ENCODE measurements at regions not wholly inside any gene's neighbourhood (a gene's known extent, or its start where the extent isn't known, plus 50 kb on each side); places are given as distances from the start of the nearest gene placed in this dataset.

DNA sequence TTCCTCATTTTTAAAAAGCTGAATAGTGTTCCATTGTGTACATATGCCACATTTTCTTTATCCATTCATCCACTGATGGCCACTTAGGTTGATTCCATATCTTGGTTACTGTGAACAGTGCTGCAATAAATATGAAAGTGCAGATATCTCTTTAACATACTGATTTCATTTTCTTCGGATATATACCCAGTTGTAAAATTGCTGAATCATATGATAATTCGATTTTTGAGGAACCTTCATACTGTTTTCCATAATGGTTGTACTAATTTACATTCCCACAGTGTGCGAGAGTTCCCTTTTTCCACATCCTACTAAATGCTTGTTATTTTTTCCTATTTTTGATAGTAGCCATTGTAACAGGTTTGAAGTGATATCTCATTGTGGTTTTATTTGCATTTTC is 263.2 kb downstream of the STK31 start:
- no peak for DNase-seq (ENCODE audit: low read depth, low spot score)
- H3K4me3 ChIP-seq (ENCODE audit: low read depth, low read length), result no peak overlapping the region
- in situ Hi-C loops (cut with HindIII; ENCODE audit: low sequenced_read_pairs), result no loop called here
- TF ChIP-seq, protein P1, sequence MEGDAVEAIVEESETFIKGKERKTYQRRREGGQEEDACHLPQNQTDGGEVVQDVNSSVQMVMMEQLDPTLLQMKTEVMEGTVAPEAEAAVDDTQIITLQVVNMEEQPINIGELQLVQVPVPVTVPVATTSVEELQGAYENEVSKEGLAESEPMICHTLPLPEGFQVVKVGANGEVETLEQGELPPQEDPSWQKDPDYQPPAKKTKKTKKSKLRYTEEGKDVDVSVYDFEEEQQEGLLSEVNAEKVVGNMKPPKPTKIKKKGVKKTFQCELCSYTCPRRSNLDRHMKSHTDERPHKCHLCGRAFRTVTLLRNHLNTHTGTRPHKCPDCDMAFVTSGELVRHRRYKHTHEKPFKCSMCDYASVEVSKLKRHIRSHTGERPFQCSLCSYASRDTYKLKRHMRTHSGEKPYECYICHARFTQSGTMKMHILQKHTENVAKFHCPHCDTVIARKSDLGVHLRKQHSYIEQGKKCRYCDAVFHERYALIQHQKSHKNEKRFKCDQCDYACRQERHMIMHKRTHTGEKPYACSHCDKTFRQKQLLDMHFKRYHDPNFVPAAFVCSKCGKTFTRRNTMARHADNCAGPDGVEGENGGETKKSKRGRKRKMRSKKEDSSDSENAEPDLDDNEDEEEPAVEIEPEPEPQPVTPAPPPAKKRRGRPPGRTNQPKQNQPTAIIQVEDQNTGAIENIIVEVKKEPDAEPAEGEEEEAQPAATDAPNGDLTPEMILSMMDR (IDR thresholded peaks at IDR 0.05; ENCODE audit: low read depth, low read length), result no peak

DNA sequence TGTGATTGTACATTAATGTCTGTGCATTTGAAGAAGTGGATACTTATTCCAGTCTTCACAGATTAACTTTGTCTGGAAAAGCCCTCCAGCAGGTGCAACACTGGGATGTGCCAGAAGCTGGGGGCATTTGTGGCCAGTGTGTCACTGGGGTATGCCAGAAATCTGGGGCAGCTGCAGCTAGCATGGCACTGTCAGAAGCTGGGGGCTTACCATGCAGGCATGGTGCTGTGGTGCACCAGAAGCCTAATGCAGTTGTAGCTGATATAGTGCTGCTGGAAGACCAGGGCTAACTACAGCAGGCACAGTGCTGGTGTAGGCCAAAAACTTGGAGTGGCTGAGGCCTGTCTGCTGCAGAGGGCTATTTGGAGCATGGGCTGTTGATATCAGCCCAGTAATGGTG is 270.1 kb downstream of the STK31 start:
- TF ChIP-seq, protein P1 (IDR thresholded peaks at IDR 0.05; ENCODE audit: low read depth, low read length), result no peak
- H3K4me3 ChIP-seq (ENCODE audit: low read depth, low read length), result no peak overlapping the region
- no peak for DNase-seq (ENCODE audit: low read depth, low spot score)
- in situ Hi-C loops (cut with HindIII; ENCODE audit: low sequenced_read_pairs), result no loop called here

DNA sequence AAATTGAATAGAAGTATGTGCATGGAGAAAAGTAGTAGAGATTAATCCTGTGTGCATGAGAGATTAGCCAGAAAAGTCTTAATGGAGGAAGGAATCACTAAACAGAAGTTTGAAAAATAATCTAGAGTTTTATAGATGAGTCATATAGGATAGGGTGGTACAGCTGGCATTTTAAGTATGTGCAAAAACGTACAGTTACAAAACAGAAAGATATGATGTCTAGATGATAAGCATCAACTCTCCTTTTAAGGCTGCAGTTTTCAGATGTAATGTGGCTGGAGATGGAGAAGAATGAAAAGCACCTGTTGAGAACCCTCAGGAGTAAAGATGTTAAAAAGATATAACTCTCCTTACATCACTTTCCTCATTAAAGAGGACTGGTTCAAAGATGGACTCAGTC is 271.3 kb downstream of the STK31 start:
- no peak overlapping the region for H3K4me3 ChIP-seq (ENCODE audit: low read depth, low read length)
- DNase-seq (ENCODE audit: low read depth, low spot score), result no peak
- in situ Hi-C loops (cut with HindIII; ENCODE audit: low sequenced_read_pairs), result no loop called here
- TF ChIP-seq, protein P1 (IDR thresholded peaks at IDR 0.05; ENCODE audit: low read depth, low read length), result no peak

DNA sequence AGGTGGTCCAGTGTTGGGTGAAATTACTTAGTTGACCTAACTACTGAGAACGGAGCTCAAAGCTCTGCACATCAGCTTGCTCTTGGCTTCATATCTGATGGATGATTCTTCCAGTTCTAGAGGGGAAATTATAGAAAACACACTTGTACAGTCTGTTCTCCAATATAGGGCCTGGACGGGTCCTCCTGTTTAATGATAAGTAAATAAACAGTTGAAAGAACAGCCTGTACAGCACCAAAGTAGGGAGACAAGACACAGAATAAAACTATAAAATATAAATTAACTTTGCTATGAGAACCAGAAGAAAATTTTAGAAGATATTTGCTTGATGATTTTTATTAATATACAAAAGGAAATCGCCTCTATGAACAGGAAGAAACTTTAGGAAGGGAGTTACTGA is 271.7 kb downstream of the STK31 start:
- H3K4me3 ChIP-seq (ENCODE audit: low read depth, low read length), result no peak overlapping the region
- TF ChIP-seq, protein P1 (IDR thresholded peaks at IDR 0.05; ENCODE audit: low read depth, low read length), result no peak
- no peak for DNase-seq (ENCODE audit: low read depth, low spot score)
- in situ Hi-C loops (cut with HindIII; ENCODE audit: low sequenced_read_pairs), result no loop called here

DNA sequence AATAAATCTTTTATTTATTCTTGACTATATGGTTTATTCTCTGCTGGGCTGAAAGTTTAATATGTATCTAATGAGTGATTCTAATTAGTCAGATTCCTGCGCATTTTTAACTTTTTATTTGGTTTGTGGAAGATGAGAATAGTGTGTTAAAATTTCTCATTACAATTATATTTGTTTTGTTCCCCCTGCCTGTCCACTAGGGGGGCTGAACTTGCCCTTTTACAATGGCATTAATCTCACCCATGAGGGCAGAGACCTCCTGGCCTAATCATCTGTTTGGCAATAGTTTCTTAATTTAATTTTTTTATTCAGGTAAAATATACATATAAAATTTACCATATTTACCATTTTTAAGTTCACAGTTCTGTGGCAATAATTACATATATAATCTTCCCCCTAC is 278.5 kb upstream of the NPY start:
- no peak for DNase-seq (ENCODE audit: low read depth, low spot score)
- in situ Hi-C loops (cut with HindIII; ENCODE audit: low sequenced_read_pairs), result no loop called here
- TF ChIP-seq, protein P1 (IDR thresholded peaks at IDR 0.05; ENCODE audit: low read depth, low read length), result no peak
- H3K4me3 ChIP-seq (ENCODE audit: low read depth, low read length), result no peak overlapping the region

DNA sequence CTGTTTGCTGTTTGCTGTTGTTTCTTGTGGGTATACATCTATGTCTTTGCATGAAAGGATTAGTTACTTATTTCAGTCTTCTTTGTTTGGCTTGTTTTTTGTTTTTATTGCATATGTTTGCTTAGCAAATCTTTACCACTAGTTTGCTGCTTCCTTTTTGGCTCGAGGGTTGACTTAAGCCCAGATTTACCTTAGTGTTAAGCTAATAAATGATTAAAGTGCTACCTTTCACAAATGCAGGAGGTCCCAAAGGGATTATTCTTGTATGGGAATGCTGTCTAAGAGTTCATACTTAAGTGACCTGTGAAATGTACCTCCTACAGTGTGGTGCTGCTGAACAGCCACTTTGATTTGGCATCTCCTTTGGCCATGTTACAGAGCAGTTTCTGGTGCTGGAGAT is 273.5 kb upstream of the NPY start:
- TF ChIP-seq, protein P1 (IDR thresholded peaks at IDR 0.05; ENCODE audit: low read depth, low read length), result no peak
- no peak for DNase-seq (ENCODE audit: low read depth, low spot score)
- in situ Hi-C loops (cut with HindIII; ENCODE audit: low sequenced_read_pairs), result no loop called here
- no peak overlapping the region for H3K4me3 ChIP-seq (ENCODE audit: low read depth, low read length)

DNA sequence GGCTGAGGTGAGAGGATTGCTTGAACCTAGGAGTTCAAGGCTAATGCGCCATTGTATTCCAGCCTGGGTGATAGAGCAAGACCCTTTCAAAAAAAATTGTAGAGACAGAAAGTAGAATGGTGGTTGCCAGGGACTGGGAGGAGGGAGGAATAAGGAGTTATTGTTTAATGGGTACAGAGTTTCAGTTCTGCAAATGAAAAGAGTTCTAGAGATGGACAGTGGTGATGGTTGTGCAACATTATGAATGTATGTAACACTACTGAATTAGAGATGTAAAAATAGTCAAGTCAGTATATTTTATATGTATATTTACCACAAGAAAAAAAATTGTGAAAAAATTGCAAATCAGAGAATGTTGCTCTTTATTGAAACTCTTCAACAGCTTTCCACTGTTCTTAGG is 266.5 kb upstream of the NPY start:
- TF ChIP-seq, protein P1 (IDR thresholded peaks at IDR 0.05; ENCODE audit: low read depth, low read length), result no peak
- no peak for DNase-seq (ENCODE audit: low read depth, low spot score)
- in situ Hi-C loops (cut with HindIII; ENCODE audit: low sequenced_read_pairs), result no loop called here
- H3K4me3 ChIP-seq (ENCODE audit: low read depth, low read length), result no peak overlapping the region
